Stimulated activated CD4-positive, alpha-beta T cell treated with anti-CD3 and anti-CD28 coated beads, Interleukin-15, amount 100 ng/mL, for 1 hour (primary cell): ENCODE measurements at regions not wholly inside any gene's neighbourhood (a gene's known extent, or its start where the extent isn't known, plus 50 kb on each side); places are given as distances from the start of the nearest gene placed in this dataset.
"Not testable (repeated sequence)": the region's sequence is repeated elsewhere in the genome, so short reads cannot be mapped to it uniquely, and the experiment has no call there.

ENCODE experiments used
- DNase-seq, 2 donors: peaks; one replicate each; pipeline ENCODE4 v3.0.0-alpha.2; 2020; ENCODE audit warnings: low read depth in 1 of 2, low spot score in 1 of 2

DNA sequence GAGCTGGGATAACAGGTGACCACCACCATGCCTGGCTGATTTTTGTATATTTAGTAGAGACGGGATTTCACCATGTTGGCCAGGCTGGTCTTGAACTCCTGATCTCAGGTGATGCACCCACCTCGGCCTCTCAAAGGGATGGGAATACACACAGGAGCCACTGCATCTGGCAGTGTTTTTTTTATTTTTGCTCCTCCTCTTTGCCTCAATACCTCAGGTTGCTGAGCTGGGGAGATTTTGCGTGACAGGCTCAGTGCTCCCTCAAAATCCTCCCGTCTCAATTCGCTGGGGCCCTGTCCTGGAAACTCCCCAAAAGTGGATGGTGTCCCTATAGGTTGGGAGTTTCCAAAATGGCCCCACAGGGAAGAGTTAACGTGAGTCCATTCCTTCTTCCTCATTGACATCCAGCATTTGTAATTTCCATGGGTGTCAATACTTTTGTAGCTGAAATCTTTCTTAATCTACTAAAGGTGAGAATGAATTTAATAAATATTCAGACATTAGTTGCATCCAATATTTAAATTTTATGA, 71.8 kb downstream of the GGTLC2 start:
- DNase-seq: no peak

DNA sequence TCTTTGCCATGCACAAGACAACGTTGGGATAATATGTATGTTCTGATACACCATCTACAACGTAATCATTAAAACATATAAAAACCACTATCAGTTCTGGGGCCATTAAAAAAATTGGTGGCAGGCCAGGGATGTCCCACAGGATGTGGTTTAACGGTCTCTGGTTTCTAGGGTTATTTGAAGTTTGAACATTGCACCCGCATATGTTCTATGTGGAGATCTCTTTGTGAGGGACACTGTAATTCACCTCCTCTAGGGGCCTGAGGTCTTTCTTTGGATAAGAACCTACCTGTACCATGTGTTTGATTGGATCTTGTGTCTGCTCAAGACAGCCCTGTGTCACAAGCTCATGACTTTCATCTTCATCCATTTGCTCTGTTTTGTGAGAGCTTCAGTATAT, 73.2 kb downstream of the GGTLC2 start:
- DNase-seq: no peak

DNA sequence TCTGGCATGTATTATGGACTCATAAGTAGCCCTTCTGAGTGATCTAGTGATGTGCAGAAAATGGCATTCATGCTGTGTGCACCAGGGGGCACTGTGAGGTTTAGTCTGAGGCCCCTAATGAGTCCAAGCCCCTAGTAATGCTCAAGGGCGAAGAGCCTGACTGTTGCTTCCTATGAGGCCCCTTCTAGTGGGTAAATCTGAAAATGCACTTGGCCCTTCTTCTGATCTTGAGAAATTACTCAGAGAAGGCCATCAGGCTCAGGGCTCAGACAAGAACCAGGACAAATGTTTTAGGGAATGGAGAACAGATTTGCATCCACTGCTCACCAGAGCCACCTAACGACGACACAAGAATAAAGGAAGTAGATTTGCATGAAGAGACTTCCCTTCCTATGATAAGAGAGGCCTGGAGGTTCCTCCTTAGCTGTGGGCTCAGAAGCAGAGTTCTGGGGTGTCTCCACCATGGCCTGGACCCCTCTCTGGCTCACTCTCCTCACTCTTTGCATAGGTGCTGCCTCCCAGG, 75.8 kb downstream of the GGTLC2 start:
- peak in 1 of 2 donors; percentile 8 for DNase-seq

DNA sequence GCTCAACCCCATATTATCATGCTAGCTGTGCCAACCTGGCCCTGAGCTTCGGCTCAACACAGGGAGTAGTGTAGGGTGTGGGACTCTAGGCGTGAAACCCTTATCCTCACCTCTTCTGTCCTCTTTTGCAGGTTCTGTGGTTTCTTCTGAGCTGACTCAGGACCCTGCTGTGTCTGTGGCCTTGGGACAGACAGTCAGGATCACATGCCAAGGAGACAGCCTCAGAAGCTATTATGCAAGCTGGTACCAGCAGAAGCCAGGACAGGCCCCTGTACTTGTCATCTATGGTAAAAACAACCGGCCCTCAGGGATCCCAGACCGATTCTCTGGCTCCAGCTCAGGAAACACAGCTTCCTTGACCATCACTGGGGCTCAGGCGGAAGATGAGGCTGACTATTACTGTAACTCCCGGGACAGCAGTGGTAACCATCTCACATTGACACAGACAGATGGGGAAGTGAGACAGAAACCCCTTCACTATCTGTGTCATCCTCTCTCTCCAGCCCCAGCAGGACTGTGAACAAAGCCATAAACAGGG, 76.4 kb downstream of the GGTLC2 start:
- DNase-seq: no peak

DNA sequence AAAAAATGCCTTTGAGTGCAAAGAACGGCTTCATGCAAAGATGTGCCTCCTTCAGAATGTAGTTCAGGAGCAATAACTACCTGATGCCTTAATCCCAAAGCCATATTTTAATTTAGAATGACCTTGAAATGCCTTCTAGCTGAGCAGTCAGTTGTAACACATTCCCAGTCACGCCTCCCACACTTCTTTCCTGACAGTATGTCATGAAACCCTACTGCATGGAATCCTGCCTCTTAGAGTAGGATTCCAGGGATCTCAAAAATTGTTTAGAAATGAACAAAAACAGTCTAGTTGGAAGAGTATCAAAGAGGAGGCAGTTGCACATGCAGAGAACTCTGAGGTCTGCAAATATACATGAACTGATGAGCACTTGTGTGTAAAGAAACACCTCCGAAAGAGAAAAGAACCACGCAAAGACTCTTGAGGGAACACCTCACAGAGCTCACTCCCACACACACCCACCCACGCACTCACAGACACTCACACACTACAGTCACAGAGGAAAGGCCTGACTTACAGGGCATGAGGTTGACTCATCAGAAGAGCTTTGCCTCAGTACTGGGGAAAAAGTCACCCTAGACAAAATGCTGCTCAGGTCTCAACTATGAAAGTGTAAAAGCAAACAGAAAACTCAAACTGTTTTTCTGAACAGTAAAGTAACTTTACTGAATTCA, 77.4 kb downstream of the GGTLC2 start:
- DNase-seq: peak in 1 of 2 donors; percentile 69

DNA sequence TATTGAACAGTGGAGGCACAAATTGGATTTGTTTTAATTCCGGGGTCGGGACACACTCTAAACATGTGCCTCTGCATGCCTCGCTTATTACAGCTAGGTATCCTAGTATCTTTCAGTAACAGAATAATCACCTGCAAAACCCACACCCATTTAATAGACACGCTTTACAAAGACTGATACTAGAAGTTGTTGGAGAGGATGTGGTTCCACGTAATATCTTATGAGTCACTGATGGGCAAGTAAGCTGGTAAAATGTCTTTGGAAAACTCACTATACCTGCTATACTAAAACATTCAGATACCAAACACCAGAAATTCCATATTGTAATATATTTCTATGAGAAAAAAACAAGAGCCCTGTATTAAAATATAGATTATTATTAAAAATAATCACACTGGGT, 84.0 kb downstream of the GGTLC2 start:
- DNase-seq: no peak

DNA sequence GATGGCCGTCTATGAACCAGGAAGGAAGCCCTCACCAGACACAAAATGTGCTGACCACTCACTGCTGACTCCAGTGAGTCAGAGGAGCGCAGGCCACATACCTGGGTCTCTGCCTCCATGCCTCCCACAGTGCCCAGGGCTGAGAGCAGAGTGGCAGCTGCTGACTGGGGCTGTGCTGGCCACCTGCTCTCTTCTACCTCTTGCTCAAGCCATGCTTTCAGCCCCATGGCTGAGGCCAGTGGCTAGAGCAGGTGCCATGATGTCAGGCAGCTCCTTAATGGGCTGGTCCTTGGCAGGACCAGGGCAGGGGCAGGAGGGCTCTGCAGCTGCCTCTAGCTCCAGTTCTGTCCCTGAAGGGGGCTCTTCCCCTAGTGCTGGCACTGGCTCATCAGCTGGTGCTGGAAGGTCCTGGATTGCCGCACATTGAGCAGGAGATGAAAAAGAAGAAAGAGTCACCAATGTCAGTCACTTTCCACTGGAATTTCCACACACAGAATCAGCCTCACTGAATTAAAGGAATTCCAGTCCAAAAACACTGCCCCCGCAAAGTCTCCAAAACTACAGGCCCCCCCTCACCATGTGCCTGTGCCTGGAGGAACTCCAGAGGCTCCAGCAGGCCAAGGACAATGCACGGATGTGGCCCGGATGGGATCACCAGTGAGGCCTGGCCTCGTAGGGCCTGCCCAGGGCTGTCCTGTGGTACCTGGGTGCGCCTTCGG, 86.4 kb downstream of the GGTLC2 start:
- no peak for DNase-seq

DNA sequence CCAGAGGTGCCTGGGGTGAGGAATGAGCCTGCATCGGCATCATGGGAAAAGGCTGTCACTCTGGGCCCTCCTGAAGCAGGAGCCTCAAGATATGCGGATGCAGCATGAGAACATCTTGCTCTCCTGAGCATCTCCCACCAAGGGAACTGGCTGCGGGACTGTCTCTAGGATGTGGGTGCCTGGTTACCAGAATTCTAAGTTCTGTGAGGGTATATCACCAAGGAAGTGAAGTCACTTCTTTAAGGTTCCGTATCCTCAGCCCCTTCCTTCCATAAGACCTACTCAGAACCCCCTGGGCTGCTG, 86.9 kb downstream of the GGTLC2 start:
- DNase-seq: no peak

DNA sequence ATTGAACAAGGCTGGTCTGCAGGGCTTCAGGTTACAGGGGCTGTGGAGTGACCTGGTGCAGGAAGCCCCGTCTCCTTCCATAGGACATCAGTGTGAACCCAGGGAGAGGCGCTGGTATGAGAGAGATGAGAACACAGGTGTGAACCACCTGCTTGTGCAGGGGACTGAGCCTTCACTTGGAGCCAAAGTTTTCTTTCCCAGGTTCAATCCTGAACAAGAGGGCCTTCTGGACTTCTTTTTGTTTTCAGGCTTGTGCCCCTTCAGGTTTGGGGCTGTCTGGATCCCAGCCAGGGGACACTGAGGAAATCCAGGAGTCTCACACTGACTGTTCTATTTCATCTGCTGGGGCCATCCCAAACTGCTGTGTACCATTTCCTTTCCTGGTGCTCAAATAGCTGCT, 88.6 kb downstream of the GGTLC2 start:
- DNase-seq: not testable (repeated sequence)

DNA sequence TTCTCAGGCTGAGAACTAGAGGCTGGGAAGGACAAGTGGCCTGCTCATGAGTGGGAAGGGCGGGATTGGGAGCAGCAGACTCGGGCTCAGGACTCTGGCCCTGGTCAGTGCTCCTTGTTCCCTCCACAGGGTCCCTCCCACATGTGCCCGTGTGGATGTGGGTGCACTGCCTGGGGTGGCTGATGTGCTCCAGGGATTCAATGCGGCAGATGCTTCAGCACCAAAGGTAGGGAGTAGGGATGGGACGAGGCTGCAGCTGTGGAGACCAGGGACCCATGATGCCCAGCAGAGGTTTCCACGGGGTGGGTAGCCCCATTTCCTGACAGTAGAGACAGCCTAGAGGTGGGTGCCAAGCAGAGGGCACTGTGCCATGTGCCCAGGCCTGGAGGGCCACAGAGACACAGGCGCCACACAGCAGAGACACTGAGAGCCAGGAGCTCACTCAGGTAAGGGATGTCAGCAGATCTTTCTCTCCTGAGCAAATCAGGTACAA, 89.5 kb downstream of the GGTLC2 start:
- DNase-seq: no peak

DNA sequence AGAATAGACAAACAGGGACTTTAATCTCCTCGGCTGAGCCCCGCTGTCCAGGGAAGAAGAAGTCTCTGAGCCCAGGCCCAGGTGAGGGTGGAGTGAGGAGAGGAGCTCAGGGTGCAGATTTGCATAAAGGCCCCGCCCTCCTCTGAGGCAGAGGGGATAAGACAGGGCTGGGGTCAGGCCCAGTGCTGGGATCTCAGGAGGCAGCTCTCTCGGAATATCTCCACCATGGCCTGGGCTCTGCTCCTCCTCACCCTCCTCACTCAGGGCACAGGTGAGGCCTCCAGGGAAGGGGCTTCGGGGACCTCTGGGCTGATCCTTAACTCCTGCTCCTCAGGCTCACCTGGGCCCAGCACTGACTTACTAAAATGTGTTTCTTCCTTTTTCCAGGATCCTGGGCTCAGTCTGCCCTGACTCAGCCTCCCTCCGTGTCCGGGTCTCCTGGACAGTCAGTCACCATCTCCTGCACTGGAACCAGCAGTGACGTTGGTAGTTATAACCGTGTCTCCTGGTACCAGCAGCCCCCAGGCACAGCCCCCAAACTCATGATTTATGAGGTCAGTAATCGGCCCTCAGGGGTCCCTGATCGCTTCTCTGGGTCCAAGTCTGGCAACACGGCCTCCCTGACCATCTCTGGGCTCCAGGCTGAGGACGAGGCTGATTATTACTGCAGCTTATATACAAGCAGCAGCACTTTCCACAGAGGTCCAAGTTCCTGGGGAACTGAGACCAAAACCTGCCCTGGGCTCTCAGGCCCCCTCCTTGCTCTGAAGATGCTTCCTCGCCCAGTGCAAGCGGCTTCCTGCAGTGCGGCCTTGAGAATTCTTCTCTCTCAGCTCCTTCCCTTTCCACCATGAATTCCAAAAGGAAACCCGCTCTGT, 90.2 kb downstream of the GGTLC2 start:
- DNase-seq: not testable (repeated sequence)

DNA sequence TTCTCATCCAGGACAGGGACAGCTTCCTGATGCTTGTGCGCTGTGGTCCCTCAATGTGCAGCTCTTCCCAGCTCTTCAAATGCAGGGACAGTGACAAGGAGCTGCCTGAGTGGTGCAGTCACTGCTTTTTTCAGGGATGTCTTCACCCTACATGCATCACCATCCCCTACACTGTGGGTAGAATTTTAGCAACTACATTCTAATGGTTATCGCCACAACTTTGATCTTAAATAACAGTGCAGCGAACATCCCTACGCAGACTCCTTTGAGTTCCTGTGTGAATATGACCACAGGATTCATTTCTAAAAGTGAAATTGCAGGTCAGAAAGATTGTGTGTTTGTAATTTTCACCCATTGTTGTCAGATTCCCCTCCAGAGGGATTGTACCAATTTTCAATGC, 90.9 kb downstream of the GGTLC2 start:
- not testable (repeated sequence) for DNase-seq

DNA sequence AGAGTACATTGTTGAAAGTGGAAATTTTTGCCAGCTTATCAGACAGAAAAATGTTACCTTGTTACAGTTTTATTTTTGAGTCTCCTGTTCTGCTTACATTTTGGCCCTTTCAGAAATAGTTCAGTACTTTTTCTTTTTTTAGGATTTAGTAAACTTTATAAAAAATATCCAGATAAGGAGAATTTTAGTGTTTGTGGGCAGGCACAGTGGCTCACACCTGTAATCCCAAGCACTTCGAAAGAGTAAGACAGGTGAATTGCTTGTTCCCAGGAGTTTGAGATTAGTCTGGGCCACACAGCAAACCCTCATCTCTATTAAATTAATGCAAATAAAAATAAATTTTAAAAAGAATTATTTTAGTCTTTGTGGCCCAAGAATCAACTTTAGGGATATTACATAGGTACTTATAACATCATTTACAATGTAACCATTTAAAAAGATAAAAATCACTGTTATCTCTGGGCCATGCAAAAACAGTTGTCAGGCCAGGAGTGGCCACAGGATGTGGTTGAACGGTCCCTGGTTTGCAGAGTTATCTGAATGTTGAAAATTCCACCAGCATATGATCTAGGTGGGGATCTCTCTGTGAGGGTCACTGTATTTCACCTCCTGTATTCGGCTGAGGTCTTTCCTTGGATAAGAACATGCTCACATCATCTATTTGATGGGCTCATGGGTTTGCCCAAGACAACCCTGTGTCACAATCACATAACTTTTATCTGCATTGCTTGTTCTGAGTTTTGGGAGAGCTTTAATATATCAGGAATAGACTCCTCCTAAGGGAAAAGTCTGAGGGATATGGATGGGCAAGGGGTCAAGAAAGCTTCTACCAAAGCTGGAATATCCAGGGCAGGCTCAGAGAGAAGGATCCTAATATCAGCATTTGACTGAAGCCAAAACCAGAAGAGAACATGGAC, 91.5 kb downstream of the GGTLC2 start:
- DNase-seq: no peak

DNA sequence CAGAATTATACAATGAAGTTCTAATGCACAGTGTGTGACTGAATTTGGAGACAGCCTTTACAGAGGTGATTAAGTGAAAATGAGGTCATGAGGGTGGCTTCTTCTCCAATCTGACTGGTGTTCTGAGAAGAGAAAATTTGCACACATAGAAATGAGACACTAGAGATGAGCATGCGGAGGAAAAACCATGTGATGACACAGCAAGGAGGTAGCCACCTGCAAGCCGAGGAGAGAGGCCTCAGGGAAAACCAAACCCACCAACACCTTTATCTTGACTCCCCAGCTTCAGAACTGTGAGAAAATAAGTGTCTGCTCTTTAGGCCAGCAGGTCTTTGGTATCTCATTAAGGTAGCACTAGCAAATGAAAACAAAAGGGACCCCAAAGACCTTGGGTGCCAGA, 93.2 kb downstream of the GGTLC2 start:
- no peak for DNase-seq

DNA sequence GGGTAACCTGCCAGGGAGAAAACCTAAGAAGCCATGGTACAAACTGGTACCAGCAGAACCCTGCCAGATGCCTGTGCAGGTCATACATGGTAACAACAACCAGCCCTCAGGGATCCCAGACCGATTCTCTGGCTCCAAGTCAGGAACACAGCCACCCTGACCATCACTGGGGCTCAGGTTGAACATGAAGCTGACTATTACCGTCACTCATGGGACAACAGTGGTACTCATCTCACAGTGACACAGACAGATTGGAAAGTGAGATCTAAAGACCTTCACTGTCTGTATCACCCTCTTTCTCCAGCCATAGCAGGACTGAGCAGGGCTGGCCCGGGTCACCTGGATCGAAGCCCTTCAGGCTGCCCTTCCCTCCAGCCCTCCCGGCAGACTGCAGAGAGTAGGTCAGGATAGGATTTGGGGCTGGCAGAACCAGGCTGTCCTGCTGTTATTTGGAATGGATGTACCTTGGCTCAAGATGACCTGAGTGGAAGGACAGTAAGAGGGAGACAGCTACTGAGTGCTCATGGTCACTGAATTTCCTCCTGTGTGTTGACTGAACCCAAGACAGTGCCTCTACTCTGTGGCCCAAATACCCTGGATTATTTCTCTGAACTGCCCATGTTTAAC, 94.7 kb downstream of the GGTLC2 start:
- no peak for DNase-seq

DNA sequence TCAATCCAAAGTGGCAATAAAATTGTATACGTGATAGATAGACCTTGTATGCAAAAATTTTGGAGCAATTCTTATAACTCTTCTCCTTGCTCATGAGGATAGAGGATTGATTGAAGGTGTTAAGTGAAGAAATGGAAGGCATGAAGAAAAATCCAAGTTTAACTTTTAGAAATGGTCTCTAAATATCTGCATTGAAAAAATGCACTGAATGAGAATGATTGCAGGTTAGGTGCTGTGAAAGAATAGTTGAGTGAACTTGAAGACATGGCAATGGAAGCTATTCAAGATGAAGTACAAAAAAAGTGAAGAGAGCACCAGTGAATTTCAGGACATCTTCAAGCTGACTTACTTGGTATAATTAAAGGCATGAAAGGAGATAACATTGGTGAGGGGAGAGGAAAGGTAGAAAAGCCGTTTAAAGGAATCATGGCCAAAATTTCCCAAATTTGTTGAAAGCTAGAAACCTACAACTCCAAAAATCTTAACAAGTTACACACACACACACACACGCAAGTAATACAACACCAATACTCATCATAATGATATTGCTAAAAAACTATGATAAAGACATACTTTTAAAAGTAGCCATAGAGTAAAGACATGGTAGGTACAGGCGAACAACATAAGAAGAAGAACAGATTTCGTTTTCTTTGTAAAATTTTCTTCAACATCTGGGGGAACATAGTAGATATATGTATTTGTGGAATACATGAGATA, 96.3 kb downstream of the GGTLC2 start:
- no peak for DNase-seq

DNA sequence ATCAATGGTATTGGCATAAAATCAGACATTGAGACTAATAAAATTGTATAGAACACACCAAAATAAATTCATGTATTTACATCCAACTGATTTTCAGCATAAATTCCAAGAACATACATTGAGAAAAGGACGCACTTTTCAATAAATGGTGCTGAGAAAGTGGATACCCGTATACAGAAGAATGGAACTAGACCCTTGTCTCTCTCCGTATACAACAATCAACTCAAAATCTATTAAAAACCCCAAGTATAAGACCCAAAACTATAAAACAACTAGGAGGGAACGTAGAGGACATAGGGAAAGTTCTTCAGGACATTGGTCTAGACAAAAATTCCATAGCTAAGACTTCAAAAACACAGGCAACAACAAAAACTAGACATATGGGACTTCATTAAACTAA, 97.4 kb downstream of the GGTLC2 start:
- no peak for DNase-seq

DNA sequence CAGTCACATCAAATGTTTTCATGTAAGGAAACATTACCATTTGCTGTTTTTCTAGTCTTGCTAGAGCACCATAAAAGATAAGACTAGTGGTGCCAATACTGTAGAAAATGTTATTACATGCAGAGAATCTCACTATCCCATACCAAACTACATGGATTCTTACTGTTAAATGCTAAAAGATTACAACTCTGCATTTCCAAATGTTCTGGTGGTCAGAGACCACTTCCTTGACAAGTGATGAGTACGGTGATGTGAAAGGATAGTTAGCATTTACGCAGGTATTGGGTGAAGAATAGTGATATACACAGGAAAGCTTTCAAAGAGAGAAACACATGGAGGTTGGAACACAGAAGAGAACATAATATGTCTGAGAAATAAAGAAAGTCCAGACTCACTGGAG, 98.2 kb downstream of the GGTLC2 start:
- no peak for DNase-seq

DNA sequence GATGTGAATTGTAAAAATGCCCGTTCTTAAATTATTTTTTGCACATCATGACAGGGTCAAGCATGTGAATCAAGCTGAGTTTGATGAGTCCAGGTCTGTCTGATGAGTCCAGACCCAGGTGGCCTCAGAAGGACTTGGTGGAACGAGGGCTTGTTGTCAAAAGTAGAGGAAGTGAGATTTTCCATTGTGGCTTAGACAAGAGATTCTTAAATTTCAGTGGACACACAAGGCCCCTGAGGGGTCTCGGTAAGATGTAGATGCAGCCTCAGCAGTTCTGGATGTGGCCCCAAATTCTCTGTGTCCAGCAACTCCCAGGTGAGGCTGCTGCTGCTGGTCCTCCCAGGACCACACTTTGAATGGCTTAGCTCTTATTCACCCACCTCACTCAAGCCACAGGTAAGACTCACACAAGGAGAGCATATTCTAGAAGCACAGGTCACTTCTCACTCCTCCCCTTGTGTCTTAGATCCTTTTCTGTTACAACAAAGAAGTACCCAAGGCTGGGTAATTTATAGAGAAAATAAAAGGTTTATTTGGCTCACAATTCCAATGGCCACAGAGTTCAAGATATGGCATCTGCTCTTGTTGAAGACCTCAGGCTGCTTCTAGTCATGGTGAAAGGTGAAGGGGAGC, 98.8 kb downstream of the GGTLC2 start:
- no peak for DNase-seq
